A673 (cell line): ENCODE measurements at regions not wholly inside any gene's neighbourhood (a gene's known extent, or its start where the extent isn't known, plus 50 kb on each side); places are given as distances from the start of the nearest gene placed in this dataset.

Experiments
- CTCF ChIP-seq: fragments of 300-800, 200-600 bp; sonication (generic); conservative IDR thresholded peaks from 2 replicates; pipeline ENCODE4 v1.5.1; 2017; ENCODE audit warnings: low read depth, mild to moderate bottlenecking, antibody characterized with exemption, low read length, moderate library complexity, mixed read lengths
- EZH2 ChIP-seq: fragments of 200-600 bp; sonication (generic); IDR thresholded peaks from 2 replicates; pipeline ENCODE4 v1.6.1; 2017; ENCODE audit warnings: borderline replicate concordance, low read depth, mild to moderate bottlenecking, mixed read lengths, antibody characterized with exemption, low read length; ENCODE audit not compliant: poor library complexity, severe bottlenecking

GRCh38 chr21:14864211-14865021 lies 200.4 kb downstream of the NRIP1 start:
- peak; percentile 76 for TF ChIP-seq CTCF
- no peak for TF ChIP-seq EZH2
